H1 (cell line): ENCODE measurements at regions not wholly inside any gene's neighbourhood (a gene's known extent, or its start where the extent isn't known, plus 50 kb on each side); places are given as distances from the start of the nearest gene placed in this dataset.

Experiments
- CTCF ChIA-PET: fragments of 300-600 bp; sonication (Branson Sonifier 250); formaldehyde crosslinking; loops from one replicate; lab custom pipeline; 2021; ENCODE audit not compliant: partially characterized antibody; lab: Charles Lee
- POLR2A ChIA-PET: fragments of 300-600 bp; sonication (Branson Sonifier 250); formaldehyde crosslinking; loops from one replicate; lab custom pipeline; 2021; ENCODE audit warnings: inconsistent platforms; ENCODE audit not compliant: partially characterized antibody; lab: Charles Lee
- DNase-seq, 2 experiments: peaks; one replicate each; pipeline versions ENCODE4 v3.0.0 to v3.0.0-alpha.2; 2010 to 2022; ENCODE audit warnings: low spot score in 2 of 2, low read depth in 1 of 2, mixed read lengths in 1 of 2
- FAIRE-seq: peaks from 2 replicates; lab custom pipeline; 2011; peaks lifted over from hg19 to GRCh38; lab: Jason Lieb, UNC
- H2AFZ ChIP-seq: 2 replicates; pipeline ENCODE4 v1.8.1; 2012; ENCODE audit warnings: low read length, inconsistent platforms
- H2AK5ac ChIP-seq: 2 replicates; pipeline ENCODE4 v1.6.1; 2013; ENCODE audit warnings: low read depth, low read length
- H2BK120ac ChIP-seq: replicated peaks from 2 replicates; pipeline ENCODE3; 2013; ENCODE audit warnings: low read depth, low read length, inconsistent platforms
- H2BK12ac ChIP-seq: 2 replicates; pipeline ENCODE4 v1.6.1; 2013; ENCODE audit warnings: low read depth, low read length
- H2BK15ac ChIP-seq: 2 replicates; pipeline ENCODE4 v1.6.1; 2013; ENCODE audit warnings: low read length
- H2BK20ac ChIP-seq: 2 replicates; pipeline ENCODE4 v1.6.1; 2013; ENCODE audit warnings: low read length
- H2BK5ac ChIP-seq: 2 replicates; pipeline ENCODE4 v1.6.1; 2013; ENCODE audit warnings: low read depth, low read length
- H3K14ac ChIP-seq: 2 replicates; pipeline ENCODE4 v1.6.1; 2013; ENCODE audit warnings: inconsistent platforms; ENCODE audit not compliant: insufficient read length
- H3K18ac ChIP-seq: 2 replicates; pipeline ENCODE4 v1.6.1; 2013; ENCODE audit warnings: low read length; ENCODE audit errors: extremely low read depth
- H3K23ac ChIP-seq: 2 replicates; pipeline ENCODE4 v1.6.1; 2013; ENCODE audit warnings: inconsistent platforms; ENCODE audit not compliant: insufficient read length
- H3K23me2 ChIP-seq: 2 replicates; pipeline ENCODE4 v1.6.1; 2013; ENCODE audit warnings: low read depth, low read length
- H3K27ac ChIP-seq: 2 replicates; pipeline ENCODE4 v1.6.1; 2011; ENCODE audit warnings: low read depth, low read length, inconsistent platforms
- H3K27me3 ChIP-seq, 4 experiments: replicated peaks in 1 of 4; 1 replicate in 1 of 4; 2 replicates in 3 of 4; pipeline versions ENCODE4 v1.6.1 to v1.8.1; 2011 to 2013; ENCODE audit warnings: low read length in 3 of 4, mild to moderate bottlenecking in 3 of 4, inconsistent platforms in 2 of 4, mixed read lengths in 2 of 4, moderate library complexity in 1 of 4; ENCODE audit not compliant: control insufficient read depth in 3 of 4, insufficient read depth in 3 of 4; ENCODE audit errors: extremely low read depth in 1 of 4
- H3K36me3 ChIP-seq, 4 experiments: 2 replicates each; pipeline versions ENCODE4 v1.6.1 to v1.8.1; 2011 to 2013; ENCODE audit warnings: mild to moderate bottlenecking in 4 of 4, low read length in 3 of 4, moderate library complexity in 2 of 4, control low read depth in 1 of 4, inconsistent platforms in 1 of 4; ENCODE audit not compliant: insufficient read depth in 4 of 4, control insufficient read depth in 2 of 4
- H3K4ac ChIP-seq: replicated peaks from 2 replicates; pipeline ENCODE3; 2013; ENCODE audit warnings: low read length, low read depth, mixed read lengths, inconsistent platforms; ENCODE audit not compliant: insufficient read length
- H3K4me1 ChIP-seq, 4 experiments: replicated peaks in 1 of 4; 1 replicate in 1 of 4; 2 replicates in 3 of 4; pipeline versions ENCODE4 v1.6.1 to v1.8.1; 2011 to 2013; ENCODE audit warnings: low read length in 3 of 4, inconsistent platforms in 2 of 4, mixed read lengths in 1 of 4; ENCODE audit not compliant: insufficient read depth in 4 of 4, control insufficient read depth in 3 of 4
- H3K4me2 ChIP-seq, 2 experiments: 2 replicates each; pipeline versions ENCODE4 v1.6.1 to v1.8.1; 2011 to 2013; ENCODE audit warnings: low read depth in 2 of 2, low read length in 2 of 2, control low read depth in 1 of 2, inconsistent platforms in 1 of 2, mild to moderate bottlenecking in 1 of 2; ENCODE audit not compliant: insufficient read depth in 1 of 2
- H3K4me3 ChIP-seq, 4 experiments: fragments of 200-600, 300-600 bp in 1 of 4; sonication (generic), shearing (Covaris generic), sonication (Bioruptor Twin) in 1 of 4; 2 replicates each; pipeline versions ENCODE4 v1.5.1 to v1.8.1; 2011 to 2016; ENCODE audit warnings: low read length in 4 of 4, low read depth in 3 of 4, control low read depth in 2 of 4, inconsistent platforms in 2 of 4, mild to moderate bottlenecking in 2 of 4, mixed read lengths in 1 of 4, moderate library complexity in 1 of 4; ENCODE audit not compliant: insufficient read depth in 2 of 4; ENCODE audit errors: extremely low read depth in 1 of 4
- H3K56ac ChIP-seq: replicated peaks from 2 replicates; pipeline ENCODE3; 2013; ENCODE audit warnings: low read depth, mild to moderate bottlenecking, mixed read lengths, low read length, inconsistent platforms; ENCODE audit not compliant: insufficient read length
- H3K79me1 ChIP-seq: 2 replicates; pipeline ENCODE4 v1.6.1; 2013; ENCODE audit warnings: low read depth, low read length, control low read depth
- H3K79me2 ChIP-seq, 2 experiments: 2 replicates each; pipeline versions ENCODE4 v1.6.1 to v1.8.1; 2012 to 2013; ENCODE audit warnings: low read length in 2 of 2, mild to moderate bottlenecking in 2 of 2, inconsistent platforms in 1 of 2; ENCODE audit not compliant: insufficient read depth in 2 of 2, control insufficient read depth in 1 of 2
- H3K9ac ChIP-seq, 4 experiments: replicated peaks in 1 of 4; 1 replicate in 1 of 4; 2 replicates in 3 of 4; pipeline versions ENCODE4 v1.6.1 to v1.8.1; 2011 to 2013; ENCODE audit warnings: low read depth in 3 of 4, low read length in 3 of 4, control low read depth in 2 of 4, mild to moderate bottlenecking in 2 of 4, moderate library complexity in 2 of 4, inconsistent platforms in 1 of 4; ENCODE audit errors: extremely low read depth in 1 of 4
- H3K9me3 ChIP-seq, 2 experiments: 2 replicates each; pipeline versions ENCODE4 v1.6.1 to v1.8.1; 2012 to 2013; ENCODE audit warnings: mild to moderate bottlenecking in 2 of 2, moderate library complexity in 2 of 2, control low read depth in 1 of 2, inconsistent platforms in 1 of 2, low read depth in 1 of 2, low read length in 1 of 2, mixed read lengths in 1 of 2; ENCODE audit not compliant: insufficient read depth in 2 of 2
- H4K20me1 ChIP-seq, 2 experiments: replicated peaks in 1 of 2; 2 replicates each; pipeline versions ENCODE3 to v1.8.1; 2011 to 2013; ENCODE audit warnings: inconsistent platforms in 2 of 2, low read length in 2 of 2, mild to moderate bottlenecking in 1 of 2; ENCODE audit not compliant: insufficient read depth in 2 of 2, control insufficient read depth in 1 of 2
- H4K5ac ChIP-seq: 2 replicates; pipeline ENCODE4 v1.6.1; 2013; ENCODE audit warnings: low read length, low read depth, mixed read lengths, inconsistent platforms; ENCODE audit not compliant: insufficient read length
- H4K8ac ChIP-seq: 2 replicates; pipeline ENCODE4 v1.8.0; 2013; ENCODE audit warnings: mild to moderate bottlenecking, moderate library complexity, low read length, inconsistent platforms; ENCODE audit not compliant: insufficient read depth; ENCODE audit errors: extremely low read depth
- H4K91ac ChIP-seq: replicated peaks from 2 replicates; pipeline ENCODE3; 2013; ENCODE audit warnings: low read length, mixed read lengths, inconsistent platforms; ENCODE audit not compliant: insufficient read length
- ASH2L ChIP-seq: fragments of 200-600, 300-600 bp; sonication (generic); IDR thresholded peaks from one replicate; pipeline ENCODE4 v1.7.1; 2017; ENCODE audit warnings: low read length
- CEBPB ChIP-seq: IDR thresholded peaks from 2 replicates; pipeline ENCODE4 v1.6.1; 2012; ENCODE audit warnings: low read depth, low read length
- TBP ChIP-seq: IDR thresholded peaks from 2 replicates; pipeline ENCODE4 v1.6.1; 2011; ENCODE audit warnings: low read depth, low read length, improper control_type of control experiment
- WGBS, 2 experiments: shearing (Covaris generic) in 1 of 2; methylation state at CpG; one replicate each; pipeline versions ENCODE4 v1.1.6 to v1.1.7; 2013 to 2015; ENCODE audit warnings: low lambda C conversion rate in 2 of 2, mixed read lengths in 2 of 2, inconsistent platforms in 1 of 2, low coverage in 1 of 2, missing lambda C conversion rate in 1 of 2; ENCODE audit not compliant: insufficient replicate concordance in 2 of 2, insufficient coverage in 1 of 2, insufficient read length in 1 of 2; ENCODE audit errors: extremely low coverage in 1 of 2, missing lambda C conversion rate in 1 of 2; 5-methylcytosine and 5-hydroxymethylcytosine counted together
- TF ChIP-seq, protein P1 (sequence below): IDR thresholded peaks from 2 replicates; pipeline ENCODE4 v1.6.1; 2012; ENCODE audit warnings: inconsistent platforms

DNA sequence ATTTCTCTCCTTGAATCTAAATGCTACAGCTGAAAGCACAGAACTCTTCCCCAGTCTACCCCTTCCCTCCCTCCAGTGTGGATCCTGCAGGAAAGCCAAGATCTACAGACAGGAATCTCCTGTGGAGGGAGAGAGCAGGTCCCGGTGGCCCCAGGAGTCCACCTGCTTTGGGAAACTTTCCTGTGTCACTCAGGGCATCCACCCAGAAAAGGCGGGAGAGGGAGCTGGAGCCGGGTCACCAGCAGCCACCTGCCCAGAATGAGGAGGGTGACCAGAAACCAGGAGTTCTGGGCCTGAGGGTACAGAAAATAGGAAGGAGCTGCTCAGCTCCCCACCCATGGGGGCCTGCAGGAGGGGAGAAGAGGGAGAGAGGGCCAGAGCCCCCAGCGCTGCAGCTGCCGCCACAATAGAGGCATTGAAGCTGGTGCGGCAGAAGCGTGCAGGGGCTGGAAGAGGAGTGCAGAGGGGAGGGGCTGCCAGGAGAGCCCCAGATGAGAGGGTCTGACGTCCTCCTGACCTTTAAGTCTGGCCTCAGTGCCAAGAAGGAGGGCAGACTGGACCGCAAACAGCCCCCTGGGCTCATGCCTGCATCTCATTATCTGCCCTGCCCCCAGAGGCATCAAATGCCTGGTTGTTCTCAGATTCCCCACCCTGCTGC, 56.3 kb upstream of the TMEM72 start:
- no peaks in the 10 kb centered on the region for H3K9me3 ChIP-seq
- H2BK20ac ChIP-seq = 0 out of 2 replicates have a peak overlapping the region, but pooled peaks have one; percentile 8
- H3K56ac ChIP-seq = no peak overlapping the region
- no peak overlapping the region for H2BK15ac ChIP-seq
- H3K27ac ChIP-seq = no peak overlapping the region
- no peaks in the 10 kb centered on the region; a peak in 3 of 7 replicates for H3K27me3 ChIP-seq
- H3K4me1 ChIP-seq = peaks cover 0 to 7% (median 5%) of the 10 kb centered on the region in 4 experiments; a peak in 6 of 7 replicates
- no peak overlapping the region for H3K4me2 ChIP-seq
- peak overlapping the region; percentile 61; the same call in 1 of the 2 replicates for H4K8ac ChIP-seq
- POLR2A ChIA-PET = interaction anchor here (2.5 kb wide), 1 partner anchor 9 kb away, joined by 8 read pairs; no protein-coding TSS in a partner anchor
- H3K23me2 ChIP-seq = no peaks in the 10 kb centered on the region
- FAIRE-seq (no peak), DNase-seq (no peak)
- H3K4ac ChIP-seq = no peak overlapping the region
- no peak overlapping the region for H3K4me3 ChIP-seq
- H3K18ac ChIP-seq = no peak overlapping the region
- no peak overlapping the region for H2AFZ ChIP-seq
- no peak overlapping the region for H3K9ac ChIP-seq
- no peak for TF ChIP-seq CEBPB
- TF ChIP-seq ASH2L = no peak
- TF ChIP-seq TBP = no peak
- TF ChIP-seq, protein P1, sequence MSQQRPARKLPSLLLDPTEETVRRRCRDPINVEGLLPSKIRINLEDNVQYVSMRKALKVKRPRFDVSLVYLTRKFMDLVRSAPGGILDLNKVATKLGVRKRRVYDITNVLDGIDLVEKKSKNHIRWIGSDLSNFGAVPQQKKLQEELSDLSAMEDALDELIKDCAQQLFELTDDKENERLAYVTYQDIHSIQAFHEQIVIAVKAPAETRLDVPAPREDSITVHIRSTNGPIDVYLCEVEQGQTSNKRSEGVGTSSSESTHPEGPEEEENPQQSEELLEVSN = peak; percentile 93
- H3K79me1 ChIP-seq = no peaks in the 10 kb centered on the region
- 74% methylated on average over 8 of the region's 9 CpGs; no CpG with 5 or more reads in 1 of the 2 experiments for WGBS, 2 experiments
- H2BK5ac ChIP-seq = no peak overlapping the region
- H4K5ac ChIP-seq = no peak overlapping the region
- CTCF ChIA-PET = interaction anchor here (1.0 to 2.4 kb wide), 7 partner anchors 9 to 169 kb away, joined by 3 to 8 read pairs (median 5); no protein-coding TSS in a partner anchor
- H3K79me2 ChIP-seq = no peaks in the 10 kb centered on the region
- H2BK120ac ChIP-seq = no peak overlapping the region
- no peak overlapping the region for H2BK12ac ChIP-seq
- no peak overlapping the region for H4K91ac ChIP-seq
- no peaks in the 10 kb centered on the region for H4K20me1 ChIP-seq
- no peak overlapping the region for H3K14ac ChIP-seq
- H3K36me3 ChIP-seq = no peaks in the 10 kb centered on the region
- no peak overlapping the region for H3K23ac ChIP-seq
- no peak overlapping the region for H2AK5ac ChIP-seq
